H9 (cell line): ENCODE measurements at regions not wholly inside any gene's neighbourhood (a gene's known extent, or its start where the extent isn't known, plus 50 kb on each side); places are given as distances from the start of the nearest gene placed in this dataset.

Source experiments
- DNase-seq: peaks from one replicate; pipeline ENCODE4 v3.0.0-alpha.2; 2017
- H2AFZ ChIP-seq: one replicate; pipeline ENCODE4 v1.6.1; 2013; ENCODE audit warnings: mild to moderate bottlenecking, low read length, control low read depth, moderate library complexity
- H2AK5ac ChIP-seq: 2 replicates; pipeline ENCODE4 v1.6.1; 2013; ENCODE audit warnings: low read length, control low read depth, mixed read lengths; ENCODE audit not compliant: insufficient read length
- H2BK120ac ChIP-seq: one replicate; pipeline ENCODE4 v1.6.1; 2013; ENCODE audit warnings: low read depth, mild to moderate bottlenecking, low read length, control low read depth, inconsistent platforms; ENCODE audit not compliant: poor library complexity, severe bottlenecking
- H2BK12ac ChIP-seq: 2 replicates; pipeline ENCODE4 v1.6.1; 2013; ENCODE audit warnings: low read length, control low read depth, mixed read lengths, low read depth; ENCODE audit not compliant: insufficient read length
- H2BK15ac ChIP-seq: 2 replicates; pipeline ENCODE4 v1.6.1; 2013; ENCODE audit warnings: low read depth, low read length, control low read depth
- H2BK20ac ChIP-seq: one replicate; pipeline ENCODE4 v1.6.1; 2013; ENCODE audit warnings: low read depth, mild to moderate bottlenecking, low read length, control low read depth, inconsistent platforms; ENCODE audit not compliant: poor library complexity, severe bottlenecking
- H2BK5ac ChIP-seq: 2 replicates; pipeline ENCODE4 v1.6.1; 2013; ENCODE audit warnings: low read length, control low read depth, mixed read lengths; ENCODE audit not compliant: insufficient read length
- H3K14ac ChIP-seq: 2 replicates; pipeline ENCODE4 v1.6.1; 2013; ENCODE audit warnings: low read length, control low read depth; ENCODE audit not compliant: insufficient read depth
- H3K18ac ChIP-seq: 2 replicates; pipeline ENCODE4 v1.6.1; 2013; ENCODE audit warnings: low read depth, mild to moderate bottlenecking, mixed read lengths, low read length, control low read depth; ENCODE audit not compliant: insufficient read length
- H3K23ac ChIP-seq: 2 replicates; pipeline ENCODE4 v1.6.1; 2013; ENCODE audit warnings: low read length, control low read depth, mixed read lengths, low read depth; ENCODE audit not compliant: insufficient read length
- H3K23me2 ChIP-seq: 2 replicates; pipeline ENCODE4 v1.6.1; 2013; ENCODE audit warnings: low read depth, mild to moderate bottlenecking, mixed read lengths, low read length, control low read depth; ENCODE audit not compliant: insufficient read length, poor library complexity, severe bottlenecking
- H3K27ac ChIP-seq: 2 replicates; pipeline ENCODE4 v1.5.1; 2013; ENCODE audit warnings: low read length, control low read depth, mixed read lengths, low read depth; ENCODE audit not compliant: insufficient read length
- H3K27me3 ChIP-seq: 2 replicates; pipeline ENCODE4 v1.6.1; 2013; ENCODE audit warnings: low read length, control low read depth, inconsistent platforms; ENCODE audit not compliant: insufficient read depth
- H3K4ac ChIP-seq: 2 replicates; pipeline ENCODE4 v1.6.1; 2013; ENCODE audit warnings: low read depth, mild to moderate bottlenecking, control low read depth, inconsistent platforms, low read length, moderate library complexity
- H3K4me1 ChIP-seq: 2 replicates; pipeline ENCODE4 v1.6.1; 2013; ENCODE audit warnings: low read length, control low read depth, inconsistent platforms; ENCODE audit not compliant: insufficient read depth
- H3K4me2 ChIP-seq: 2 replicates; pipeline ENCODE4 v1.6.1; 2013; ENCODE audit warnings: low read length, control low read depth, mixed read lengths; ENCODE audit not compliant: insufficient read length, insufficient read depth
- H3K56ac ChIP-seq: 2 replicates; pipeline ENCODE4 v1.6.1; 2013; ENCODE audit warnings: low read depth, mild to moderate bottlenecking, mixed read lengths, low read length, control low read depth; ENCODE audit not compliant: insufficient read length
- H3K79me1 ChIP-seq: 2 replicates; pipeline ENCODE4 v1.6.1; 2013; ENCODE audit warnings: low read depth, mild to moderate bottlenecking, moderate library complexity, low read length, control low read depth, inconsistent platforms; ENCODE audit not compliant: insufficient read depth, poor library complexity, severe bottlenecking
- H3K79me2 ChIP-seq: 2 replicates; pipeline ENCODE4 v1.6.1; 2013; ENCODE audit warnings: low read length, control low read depth, inconsistent platforms; ENCODE audit not compliant: insufficient read depth
- H3K9ac ChIP-seq: 2 replicates; pipeline ENCODE4 v1.6.1; 2013; ENCODE audit warnings: low read length, control low read depth, mixed read lengths; ENCODE audit not compliant: insufficient read length; ENCODE audit errors: extremely low read depth
- H3K9me3 ChIP-seq: one replicate; pipeline ENCODE4 v1.6.1; 2013; ENCODE audit warnings: low read depth, low read length, inconsistent platforms; ENCODE audit not compliant: control insufficient read depth
- H3T11ph ChIP-seq: one replicate; pipeline ENCODE4 v1.6.1; 2013; ENCODE audit warnings: mild to moderate bottlenecking, low read length, control low read depth, inconsistent platforms
- H4K20me1 ChIP-seq: one replicate; pipeline ENCODE4 v1.6.1; 2013; ENCODE audit not compliant: control insufficient read depth, insufficient read length, insufficient read depth
- H4K5ac ChIP-seq: 2 replicates; pipeline ENCODE4 v1.6.1; 2013; ENCODE audit warnings: low read depth, mild to moderate bottlenecking, mixed read lengths, low read length, control low read depth; ENCODE audit not compliant: insufficient read length
- H4K8ac ChIP-seq: replicated peaks from 2 replicates; pipeline ENCODE4 v1.6.1; 2013; ENCODE audit warnings: low read length, control low read depth, mixed read lengths, low read depth; ENCODE audit not compliant: insufficient read length
- H4K91ac ChIP-seq: 2 replicates; pipeline ENCODE4 v1.6.1; 2013; ENCODE audit warnings: low read depth, mild to moderate bottlenecking, moderate library complexity, mixed read lengths, low read length, control low read depth; ENCODE audit not compliant: insufficient read length
- H3K27ac Mint-ChIP-seq, 3 experiments: 2 replicates in 2 of 3; 3 replicates in 1 of 3; pipeline ENCODE4 v1.8.0; 2020 to 2021; ENCODE audit warnings: mixed read lengths in 3 of 3, mild to moderate bottlenecking in 1 of 3, moderate library complexity in 1 of 3
- H3K27me3 Mint-ChIP-seq: 2 replicates; pipeline ENCODE4 v1.8.0; 2021; ENCODE audit warnings: low read depth, mild to moderate bottlenecking, moderate library complexity, mixed read lengths
- H3K36me3 Mint-ChIP-seq, 3 experiments: 2 replicates in 2 of 3; 3 replicates in 1 of 3; pipeline ENCODE4 v1.8.0; 2020 to 2021; ENCODE audit warnings: low read depth in 3 of 3, mixed read lengths in 3 of 3; ENCODE audit not compliant: insufficient read depth in 1 of 3
- H3K4me1 Mint-ChIP-seq, 2 experiments: 2 replicates each; pipeline ENCODE4 v1.8.0; 2020; ENCODE audit warnings: mixed read lengths in 2 of 2
- H3K4me3 Mint-ChIP-seq, 2 experiments: 2 replicates in 1 of 2; 3 replicates in 1 of 2; pipeline ENCODE4 v1.8.0; 2020 to 2021; ENCODE audit warnings: mild to moderate bottlenecking in 2 of 2, mixed read lengths in 2 of 2, moderate library complexity in 1 of 2
- H3K9me3 Mint-ChIP-seq, 2 experiments: 2 replicates in 1 of 2; 3 replicates in 1 of 2; pipeline ENCODE4 v1.8.0; 2020; ENCODE audit warnings: mild to moderate bottlenecking in 2 of 2, mixed read lengths in 2 of 2, moderate library complexity in 1 of 2
- WGBS: extraction: QIAGEN DNeasy Blood & Tissue Kit; methylation state at CpG from one replicate; pipeline ENCODE4 v1.1.7; 2013; ENCODE audit warnings: missing lambda C conversion rate, low lambda C conversion rate, mixed read lengths; ENCODE audit not compliant: insufficient read length; ENCODE audit errors: extremely low coverage; 5-methylcytosine and 5-hydroxymethylcytosine counted together
- TF ChIP-seq, protein P1 (sequence below): fragments of 200-600 bp; sonication (generic); conservative IDR thresholded peaks from 3 replicates; pipeline ENCODE4 v1.8.0; 2021; ENCODE audit warnings: antibody characterized with exemption, mild to moderate bottlenecking

DNA sequence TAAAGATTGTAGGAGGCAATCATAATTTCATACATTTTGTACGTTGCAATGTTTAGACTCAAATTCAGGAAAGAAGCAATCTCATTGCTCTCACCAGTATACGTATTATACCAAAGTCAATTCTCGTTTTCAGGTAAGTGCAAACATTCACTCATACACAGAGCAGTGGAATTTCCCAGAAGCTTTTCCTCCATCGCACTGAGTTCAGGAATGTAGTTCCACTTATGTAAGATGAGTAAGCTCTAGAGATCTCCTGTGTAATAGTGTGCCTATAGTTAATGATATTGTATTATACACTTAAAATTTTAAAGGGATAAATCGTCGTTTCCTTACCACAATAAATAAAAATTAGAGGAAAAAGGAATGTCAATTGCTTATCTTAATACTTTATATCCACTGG lies 470.8 kb upstream of the KCND2 start:
- no peak overlapping the region for H3K4me2 ChIP-seq
- no peak overlapping the region for H4K91ac ChIP-seq
- H3K79me2 ChIP-seq = no peaks in the 10 kb centered on the region
- H4K20me1 ChIP-seq = no peaks in the 10 kb centered on the region
- H3K9me3 ChIP-seq = no peaks in the 10 kb centered on the region
- H2AK5ac ChIP-seq = no peak overlapping the region
- no peaks in the 10 kb centered on the region for H3K4me1 ChIP-seq
- Mint-ChIP-seq H3K4me1 (no peaks in the 10 kb centered on the region), H3K4me3 (no peak overlapping the region), H3K27me3 (no peaks in the 10 kb centered on the region), H3K36me3 (no peaks in the 10 kb centered on the region), H3K9me3 (no peaks in the 10 kb centered on the region), H3K27ac (no peak overlapping the region)
- H2BK20ac ChIP-seq = no peak overlapping the region
- no peak overlapping the region for H2BK12ac ChIP-seq
- no peaks in the 10 kb centered on the region for H3K79me1 ChIP-seq
- TF ChIP-seq, protein P1, sequence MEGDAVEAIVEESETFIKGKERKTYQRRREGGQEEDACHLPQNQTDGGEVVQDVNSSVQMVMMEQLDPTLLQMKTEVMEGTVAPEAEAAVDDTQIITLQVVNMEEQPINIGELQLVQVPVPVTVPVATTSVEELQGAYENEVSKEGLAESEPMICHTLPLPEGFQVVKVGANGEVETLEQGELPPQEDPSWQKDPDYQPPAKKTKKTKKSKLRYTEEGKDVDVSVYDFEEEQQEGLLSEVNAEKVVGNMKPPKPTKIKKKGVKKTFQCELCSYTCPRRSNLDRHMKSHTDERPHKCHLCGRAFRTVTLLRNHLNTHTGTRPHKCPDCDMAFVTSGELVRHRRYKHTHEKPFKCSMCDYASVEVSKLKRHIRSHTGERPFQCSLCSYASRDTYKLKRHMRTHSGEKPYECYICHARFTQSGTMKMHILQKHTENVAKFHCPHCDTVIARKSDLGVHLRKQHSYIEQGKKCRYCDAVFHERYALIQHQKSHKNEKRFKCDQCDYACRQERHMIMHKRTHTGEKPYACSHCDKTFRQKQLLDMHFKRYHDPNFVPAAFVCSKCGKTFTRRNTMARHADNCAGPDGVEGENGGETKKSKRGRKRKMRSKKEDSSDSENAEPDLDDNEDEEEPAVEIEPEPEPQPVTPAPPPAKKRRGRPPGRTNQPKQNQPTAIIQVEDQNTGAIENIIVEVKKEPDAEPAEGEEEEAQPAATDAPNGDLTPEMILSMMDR = no peak
- no peak overlapping the region for H3K14ac ChIP-seq
- no peak overlapping the region for H2BK5ac ChIP-seq
- no peak overlapping the region for H3K27ac ChIP-seq
- no peak overlapping the region for H3T11ph ChIP-seq
- no peak overlapping the region for H3K56ac ChIP-seq
- WGBS = no CpG with 5 or more reads among the region's 6 CpGs
- no peaks in the 10 kb centered on the region for H3K23me2 ChIP-seq
- H3K4ac ChIP-seq = no peak overlapping the region
- H3K18ac ChIP-seq = no peak overlapping the region
- no peak overlapping the region for H4K5ac ChIP-seq
- no peak overlapping the region for H3K9ac ChIP-seq
- H3K23ac ChIP-seq = no peak overlapping the region
- H3K27me3 ChIP-seq = no peaks in the 10 kb centered on the region
- no peak overlapping the region for H2BK120ac ChIP-seq
- DNase-seq = no peak
- no peak overlapping the region for H2BK15ac ChIP-seq
- H4K8ac ChIP-seq = no peak overlapping the region
- no peak overlapping the region for H2AFZ ChIP-seq
